DOHH2 (cell line): ENCODE measurements at regions not wholly inside any gene's neighbourhood (a gene's known extent, or its start where the extent isn't known, plus 50 kb on each side); places are given as distances from the start of the nearest gene placed in this dataset.

Experiments used
- H3F3A ChIP-seq: fragments of 200-600 bp; sonication (generic), shearing (Covaris generic); 2 replicates; pipeline ENCODE4 v1.6.0; 2016; ENCODE audit warnings: antibody characterized with exemption, mild to moderate bottlenecking; ENCODE audit not compliant: control insufficient read depth, insufficient read depth
- H3K27ac ChIP-seq: fragments of 200-600 bp; sonication (generic); 2 replicates; pipeline ENCODE4 v1.5.1; 2014; ENCODE audit warnings: low read depth, mild to moderate bottlenecking, low read length, moderate library complexity
- H3K27me3 ChIP-seq: fragments of 200-600 bp; sonication (generic); 2 replicates; pipeline ENCODE4 v1.6.1; 2014; ENCODE audit warnings: mild to moderate bottlenecking, low read length, mixed read lengths; ENCODE audit not compliant: control insufficient read depth
- H3K36me3 ChIP-seq: fragments of 200-600 bp; sonication (generic); 2 replicates; pipeline ENCODE4 v1.6.1; 2014; ENCODE audit warnings: mild to moderate bottlenecking, low read length, moderate library complexity, mixed read lengths; ENCODE audit not compliant: control insufficient read depth
- H3K4me1 ChIP-seq: fragments of 200-600 bp; sonication (generic); 2 replicates; pipeline ENCODE4 v1.6.1; 2014; ENCODE audit warnings: mild to moderate bottlenecking, low read length, mixed read lengths; ENCODE audit not compliant: control insufficient read depth
- H3K4me2 ChIP-seq: fragments of 200-600 bp; sonication (generic); 2 replicates; pipeline ENCODE4 v1.6.0; 2014; ENCODE audit warnings: mild to moderate bottlenecking, low read length, moderate library complexity
- H3K4me3 ChIP-seq: fragments of 200-600 bp; sonication (generic); 2 replicates; pipeline ENCODE4 v1.5.1; 2014; ENCODE audit warnings: mild to moderate bottlenecking, low read length, mixed read lengths
- H3K79me2 ChIP-seq: fragments of 200-600 bp; sonication (generic); 2 replicates; pipeline ENCODE4 v1.6.1; 2014; ENCODE audit warnings: mild to moderate bottlenecking, low read length, mixed read lengths; ENCODE audit not compliant: control insufficient read depth
- H3K9me2 ChIP-seq: fragments of 200-600 bp; sonication (generic); replicated peaks from 2 replicates; pipeline ENCODE4 v1.6.1; 2014; ENCODE audit warnings: mild to moderate bottlenecking, low read length, mixed read lengths; ENCODE audit not compliant: control insufficient read depth
- H3K9me3 ChIP-seq: fragments of 200-600 bp; sonication (generic); 2 replicates; pipeline ENCODE4 v1.6.1; 2014; ENCODE audit warnings: antibody characterized with exemption, low read length, mixed read lengths; ENCODE audit not compliant: control insufficient read depth, insufficient read depth
- H4K20me1 ChIP-seq: fragments of 200-600 bp; sonication (generic); 2 replicates; pipeline ENCODE4 v1.6.0; 2014; ENCODE audit warnings: low read depth, mild to moderate bottlenecking, antibody characterized with exemption, low read length, moderate library complexity; ENCODE audit not compliant: control insufficient read depth, insufficient read depth
- EZH2phosphoT487 ChIP-seq: fragments of 200-600 bp; sonication (generic); IDR thresholded peaks from 2 replicates; pipeline ENCODE4 v1.6.1; 2017; ENCODE audit warnings: borderline replicate concordance, mild to moderate bottlenecking, antibody characterized with exemption, low read length, moderate library complexity, mixed read lengths
- TF ChIP-seq, protein P1 (sequence below): fragments of 200-600 bp; sonication (generic); IDR thresholded peaks from one replicate; pipeline ENCODE4 v1.5.1; 2014; ENCODE audit warnings: antibody characterized with exemption, mild to moderate bottlenecking, low read depth, low read length; ENCODE audit not compliant: poor library complexity, severe bottlenecking

DNA sequence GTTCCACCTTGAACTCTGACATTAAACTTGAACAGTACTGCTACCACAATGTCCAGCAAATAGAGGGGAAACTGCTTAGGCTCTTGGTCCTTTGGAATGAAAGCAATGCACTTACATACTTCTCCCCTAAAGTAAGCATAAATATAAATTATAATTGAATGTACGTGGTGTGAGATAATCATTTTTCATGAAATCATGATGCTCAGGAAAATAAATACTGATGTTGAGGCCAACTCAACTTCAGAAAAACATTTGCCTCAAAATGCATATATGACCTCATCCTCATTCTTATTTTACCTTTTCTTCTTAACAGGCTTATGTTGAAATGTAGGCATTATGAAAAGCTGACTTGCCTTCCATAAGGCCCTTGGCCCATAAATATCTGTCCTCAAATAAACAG is 166.3 kb downstream of the KDR start:
- Histone ChIP-seq H3K27me3 (peaks cover 2% of the 10 kb centered on the region; the same call in 1 of the 2 replicates), H3K9me2 (no peaks in the 10 kb centered on the region), H4K20me1 (no peaks in the 10 kb centered on the region), H3K4me3 (no peak overlapping the region), H3K27ac (no peak overlapping the region), H3K4me2 (no peak overlapping the region), H3K36me3 (no peaks in the 10 kb centered on the region), H3K9me3 (no peaks in the 10 kb centered on the region), H3K79me2 (no peaks in the 10 kb centered on the region), H3K4me1 (no peaks in the 10 kb centered on the region), H3F3A (no peaks in the 10 kb centered on the region)
- no peak for TF ChIP-seq EZH2phosphoT487
- TF ChIP-seq, protein P1, sequence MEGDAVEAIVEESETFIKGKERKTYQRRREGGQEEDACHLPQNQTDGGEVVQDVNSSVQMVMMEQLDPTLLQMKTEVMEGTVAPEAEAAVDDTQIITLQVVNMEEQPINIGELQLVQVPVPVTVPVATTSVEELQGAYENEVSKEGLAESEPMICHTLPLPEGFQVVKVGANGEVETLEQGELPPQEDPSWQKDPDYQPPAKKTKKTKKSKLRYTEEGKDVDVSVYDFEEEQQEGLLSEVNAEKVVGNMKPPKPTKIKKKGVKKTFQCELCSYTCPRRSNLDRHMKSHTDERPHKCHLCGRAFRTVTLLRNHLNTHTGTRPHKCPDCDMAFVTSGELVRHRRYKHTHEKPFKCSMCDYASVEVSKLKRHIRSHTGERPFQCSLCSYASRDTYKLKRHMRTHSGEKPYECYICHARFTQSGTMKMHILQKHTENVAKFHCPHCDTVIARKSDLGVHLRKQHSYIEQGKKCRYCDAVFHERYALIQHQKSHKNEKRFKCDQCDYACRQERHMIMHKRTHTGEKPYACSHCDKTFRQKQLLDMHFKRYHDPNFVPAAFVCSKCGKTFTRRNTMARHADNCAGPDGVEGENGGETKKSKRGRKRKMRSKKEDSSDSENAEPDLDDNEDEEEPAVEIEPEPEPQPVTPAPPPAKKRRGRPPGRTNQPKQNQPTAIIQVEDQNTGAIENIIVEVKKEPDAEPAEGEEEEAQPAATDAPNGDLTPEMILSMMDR: no peak

DNA sequence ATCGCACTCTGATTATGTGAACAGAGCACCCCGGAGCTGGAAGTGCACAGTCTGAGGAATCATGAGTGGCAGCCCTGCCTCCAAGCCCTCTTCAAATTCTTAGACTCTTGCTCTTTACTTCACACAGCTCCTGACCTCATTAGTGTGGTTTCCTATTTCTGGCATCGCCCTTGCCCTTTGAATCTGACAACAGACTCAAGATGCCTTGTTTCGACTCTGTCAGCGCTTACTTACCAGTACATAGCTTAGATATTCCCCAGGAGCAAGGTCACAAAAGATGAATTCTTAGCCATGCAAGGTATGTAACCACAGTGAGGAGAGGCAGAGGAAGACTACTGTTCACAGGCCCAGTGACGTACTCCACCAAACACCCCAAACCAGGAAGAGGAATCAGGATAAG is 167.2 kb downstream of the KDR start:
- no peaks in the 10 kb centered on the region for H3K79me2 ChIP-seq

DNA sequence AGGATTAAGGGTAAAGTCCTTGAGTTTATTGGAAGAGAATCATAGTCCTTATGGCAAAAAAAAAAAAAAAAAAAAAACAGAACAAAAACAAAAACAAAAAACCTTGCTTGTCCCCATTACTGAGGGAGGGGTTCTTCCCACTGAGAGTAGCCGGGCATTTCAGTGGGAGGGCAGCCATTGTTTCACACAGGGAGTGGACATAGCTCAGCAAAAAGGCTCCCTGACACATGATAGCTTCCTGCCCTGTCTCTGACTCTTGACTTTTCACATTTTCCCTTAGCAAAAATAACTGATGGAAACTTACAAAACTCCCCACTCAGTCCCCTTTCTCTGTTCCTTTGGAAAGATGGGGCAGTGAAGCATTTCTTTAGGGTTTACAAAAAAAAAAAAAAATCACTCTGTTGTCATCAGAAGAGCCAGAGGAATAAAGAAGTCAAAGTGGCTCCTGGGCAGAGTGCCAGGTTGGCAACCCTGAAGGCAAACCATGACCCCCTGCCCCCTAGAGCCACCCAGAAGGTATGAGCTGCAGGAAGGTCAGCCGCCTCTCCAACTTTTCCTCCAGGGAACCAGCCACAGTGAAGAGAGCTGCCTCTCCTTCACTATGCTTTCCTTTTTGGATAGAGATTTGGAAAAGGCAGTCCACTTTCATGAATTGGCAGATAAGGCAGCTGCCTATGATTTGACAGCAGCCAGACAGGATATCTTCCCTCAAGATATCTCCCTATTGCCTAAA is 170.6 kb downstream of the KDR start:
- H3F3A ChIP-seq: no peaks in the 10 kb centered on the region
- H3K27me3 ChIP-seq: no peaks in the 10 kb centered on the region; the same call in 1 of the 2 replicates
- H3K79me2 ChIP-seq: no peaks in the 10 kb centered on the region
- no peak overlapping the region for H3K27ac ChIP-seq
- no peaks in the 10 kb centered on the region for H3K36me3 ChIP-seq
- no peak overlapping the region for H3K4me2 ChIP-seq
- H3K9me2 ChIP-seq: no peaks in the 10 kb centered on the region
- H3K9me3 ChIP-seq: no peaks in the 10 kb centered on the region
- no peaks in the 10 kb centered on the region for H4K20me1 ChIP-seq
- TF ChIP-seq EZH2phosphoT487: no peak
- TF ChIP-seq, protein P1: no peak
- H3K4me1 ChIP-seq: no peaks in the 10 kb centered on the region
- no peak overlapping the region for H3K4me3 ChIP-seq

More for the DNA sequence above, 167.2 kb downstream of the KDR start:
- Histone ChIP-seq H3K4me3 (no peak overlapping the region), H3K9me3 (no peaks in the 10 kb centered on the region), H3K36me3 (no peaks in the 10 kb centered on the region), H3K9me2 (no peaks in the 10 kb centered on the region), H3K27ac (no peak overlapping the region), H3K4me1 (no peaks in the 10 kb centered on the region), H3K4me2 (no peak overlapping the region), H3F3A (no peaks in the 10 kb centered on the region), H4K20me1 (no peaks in the 10 kb centered on the region), H3K27me3 (peaks cover 2% of the 10 kb centered on the region; the same call in 1 of the 2 replicates)
- TF ChIP-seq, protein P1: no peak
- no peak for TF ChIP-seq EZH2phosphoT487
